ENCODE measurements at regions not wholly inside any gene's neighbourhood (a gene's known extent, or its start where the extent isn't known, plus 50 kb on each side); places are given as distances from the start of the nearest gene placed in this dataset.

DNA sequence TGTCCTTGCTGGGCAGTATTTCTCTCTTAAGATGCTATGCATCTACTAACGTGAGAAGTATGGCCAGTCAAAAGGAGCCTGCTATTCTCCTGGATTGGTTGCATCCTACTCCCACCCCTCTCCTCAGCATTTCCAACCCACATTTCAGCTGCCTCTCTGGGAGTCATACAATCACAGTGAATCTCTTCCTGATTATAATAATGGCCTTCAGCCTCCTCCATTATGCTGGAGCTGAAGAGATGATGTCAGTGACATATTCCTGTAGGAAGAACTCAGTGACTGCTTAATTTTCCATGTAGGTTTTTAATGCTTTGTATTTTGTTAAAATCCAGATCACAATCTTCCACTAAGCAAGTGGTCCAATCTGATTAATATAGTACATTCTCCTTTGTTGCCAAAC, 82.7 kb upstream of the SUCLG2 start:
- DNase-seq (ENCODE audit: low read depth in 1 of 2, low spot score in 1 of 2), result no peak
- no peak for TF ChIP-seq JUND (IDR thresholded peaks at IDR 0.05; ENCODE audit: low read depth)
- in situ Hi-C loops (cut with HindIII; ENCODE audit: low pct_unique_long_range_greater_than_20kb, low sequenced_read_pairs), result no loop called here

DNA sequence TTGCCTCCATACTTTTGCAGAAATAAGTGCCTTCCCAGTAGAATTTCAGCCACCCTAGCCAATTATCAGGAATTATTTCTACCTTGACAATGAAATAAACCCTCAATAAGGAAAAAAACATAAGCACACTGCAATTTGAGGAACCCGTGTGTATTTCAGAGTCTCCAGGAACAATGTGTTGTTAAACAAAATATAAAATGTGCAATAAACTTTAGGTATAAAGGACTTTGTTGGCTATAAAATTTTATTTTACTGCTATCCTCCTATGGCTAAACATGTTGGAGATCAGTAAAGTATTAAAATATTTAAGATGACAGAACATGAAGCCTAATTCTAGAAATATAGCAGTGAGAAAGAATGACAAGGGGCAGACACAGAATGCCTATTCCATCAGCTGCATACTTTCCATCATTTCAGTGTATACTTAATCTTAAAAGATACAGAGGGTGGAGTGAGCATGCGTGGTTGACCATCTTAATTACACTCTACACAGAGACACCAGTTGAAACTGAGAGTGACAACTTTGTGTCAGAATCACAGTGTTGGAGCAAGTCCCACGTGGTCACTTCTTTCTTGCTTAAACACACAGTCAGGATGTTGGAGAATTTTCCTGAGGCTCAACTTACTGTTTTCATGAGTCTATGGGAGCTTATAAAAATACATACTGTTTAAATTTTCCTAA, 79.0 kb upstream of the SUCLG2 start:
- in situ Hi-C loops (cut with HindIII; ENCODE audit: low pct_unique_long_range_greater_than_20kb, low sequenced_read_pairs), result no loop called here
- DNase-seq (ENCODE audit: low read depth in 1 of 2, low spot score in 1 of 2), result no peak
- no peak for TF ChIP-seq JUND (IDR thresholded peaks at IDR 0.05; ENCODE audit: low read depth)

DNA sequence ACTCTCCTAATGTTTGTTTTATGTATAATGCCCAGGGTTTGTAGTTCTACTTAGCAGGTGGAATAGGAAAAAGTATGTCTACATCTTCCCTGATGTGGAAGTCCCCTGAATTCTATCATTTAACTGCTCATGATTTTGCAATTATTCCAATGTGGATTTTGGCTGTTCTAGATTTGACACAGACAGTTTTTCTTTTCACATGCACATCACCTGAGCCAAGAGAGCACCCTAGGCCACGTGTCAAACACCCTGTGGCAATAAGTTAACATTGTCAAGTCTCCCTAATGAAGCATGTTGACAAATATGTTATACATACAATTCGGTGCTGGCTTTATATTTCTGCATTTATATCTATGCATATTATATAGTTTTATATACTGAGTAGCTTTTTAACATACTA, 70.0 kb upstream of the SUCLG2 start:
- no peak for DNase-seq (ENCODE audit: low read depth in 1 of 2, low spot score in 1 of 2)
- in situ Hi-C loops (cut with HindIII; ENCODE audit: low pct_unique_long_range_greater_than_20kb, low sequenced_read_pairs), result no loop called here

DNA sequence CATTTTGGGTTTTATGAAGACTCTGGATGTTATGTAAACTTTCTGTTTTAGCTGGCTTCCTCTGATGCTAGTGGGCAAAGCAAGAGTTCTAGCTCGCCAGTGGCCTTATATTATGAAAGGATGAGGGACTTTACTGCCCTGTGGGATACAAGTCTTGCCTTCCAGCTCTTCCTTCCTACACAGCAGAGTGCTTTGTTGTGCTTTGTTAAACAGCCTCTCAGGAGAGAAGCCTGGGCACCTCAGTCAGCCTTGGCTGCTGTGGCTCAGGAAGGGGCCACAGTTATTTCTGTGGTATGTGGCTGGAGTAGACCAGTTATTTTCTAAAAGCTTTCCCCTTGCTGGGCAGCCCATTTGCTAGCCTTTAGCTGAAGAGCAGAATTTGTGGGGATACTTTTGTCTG, 69.5 kb upstream of the SUCLG2 start:
- no peak for DNase-seq (ENCODE audit: low read depth in 1 of 2, low spot score in 1 of 2)
- TF ChIP-seq JUND (IDR thresholded peaks at IDR 0.05; ENCODE audit: low read depth), result no peak
- in situ Hi-C loops (cut with HindIII; ENCODE audit: low pct_unique_long_range_greater_than_20kb, low sequenced_read_pairs), result no loop called here

More for the DNA sequence above, 70.0 kb upstream of the SUCLG2 start:
- no peak for TF ChIP-seq JUND (IDR thresholded peaks at IDR 0.05; ENCODE audit: low read depth)

DNA sequence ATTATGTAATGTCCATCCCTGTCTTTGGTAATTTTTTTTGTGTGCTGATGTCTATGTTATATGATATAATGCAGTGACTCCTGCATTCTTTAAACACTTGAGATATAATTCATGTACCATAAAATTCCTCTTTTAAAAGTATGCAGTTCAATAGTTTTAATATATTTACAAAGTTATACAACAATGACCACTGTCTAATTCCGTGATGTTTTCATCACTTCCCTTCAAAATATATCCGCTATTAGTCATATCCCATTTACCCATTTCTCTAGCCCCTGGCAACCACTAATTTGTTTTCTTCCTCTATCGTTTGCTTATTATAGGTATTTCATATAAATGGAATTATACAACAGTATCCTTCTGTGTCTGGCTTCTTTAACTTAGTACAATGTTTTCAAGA, 64.9 kb upstream of the SUCLG2 start:
- DNase-seq (ENCODE audit: low read depth in 1 of 2, low spot score in 1 of 2), result no peak
- TF ChIP-seq JUND (IDR thresholded peaks at IDR 0.05; ENCODE audit: low read depth), result no peak
- in situ Hi-C loops (cut with HindIII; ENCODE audit: low pct_unique_long_range_greater_than_20kb, low sequenced_read_pairs), result no loop called here

DNA sequence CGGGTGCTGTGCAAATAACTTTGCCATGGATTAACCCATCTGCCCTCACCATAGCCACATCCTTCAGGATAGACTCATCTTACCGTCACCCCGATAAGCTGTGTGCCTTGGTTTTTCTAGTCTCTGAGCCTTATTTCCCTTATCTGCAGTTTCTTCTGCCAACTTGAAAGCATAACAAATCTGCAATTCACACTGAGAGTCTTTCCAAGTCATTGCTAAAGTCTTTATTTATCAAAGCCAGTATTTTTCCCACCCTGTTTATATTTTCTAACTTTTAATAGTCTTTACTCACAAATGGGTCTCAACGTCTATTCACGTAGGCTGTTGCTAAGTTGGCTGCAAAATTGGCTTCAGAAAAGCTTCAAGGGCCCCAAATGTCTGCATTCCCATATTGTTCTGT, 61.6 kb upstream of the SUCLG2 start:
- in situ Hi-C loops (cut with HindIII; ENCODE audit: low pct_unique_long_range_greater_than_20kb, low sequenced_read_pairs), result no loop called here
- DNase-seq (ENCODE audit: low read depth in 1 of 2, low spot score in 1 of 2), result no peak
- no peak for TF ChIP-seq JUND (IDR thresholded peaks at IDR 0.05; ENCODE audit: low read depth)

DNA sequence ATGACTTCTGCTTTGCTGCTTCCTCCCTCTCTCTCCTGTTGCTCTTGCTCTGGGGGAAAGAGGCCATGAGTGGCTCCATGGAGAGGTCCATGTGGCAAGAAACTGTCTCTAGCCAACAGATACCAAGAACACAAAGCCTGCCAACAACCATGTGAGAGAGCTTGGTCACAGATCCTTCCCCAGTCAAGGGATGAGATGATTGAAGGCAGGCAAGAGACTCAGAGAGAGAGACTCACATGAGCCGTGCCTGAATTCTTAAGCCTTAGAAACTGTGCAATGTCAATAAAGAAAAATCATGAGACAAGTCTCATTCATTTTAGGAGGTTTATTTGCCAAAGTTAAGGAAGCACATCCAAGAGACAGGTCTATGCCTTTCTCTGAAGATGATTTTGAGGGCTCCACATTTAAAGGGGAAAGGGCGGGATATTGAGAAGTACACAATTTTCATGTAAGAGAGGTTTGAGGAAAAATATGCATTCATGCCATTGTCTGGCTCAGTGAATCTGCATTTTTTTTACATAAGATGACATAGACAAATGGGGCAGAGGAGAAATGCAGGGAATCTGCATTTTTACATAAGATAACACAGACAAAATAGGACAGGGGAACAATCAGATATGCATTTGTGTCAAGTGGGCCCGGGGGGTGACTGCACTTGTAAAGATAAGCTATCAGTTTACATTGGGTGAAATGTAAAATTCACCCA, 59.5 kb upstream of the SUCLG2 start:
- no peak for DNase-seq (ENCODE audit: low read depth in 1 of 2, low spot score in 1 of 2)
- TF ChIP-seq JUND (IDR thresholded peaks at IDR 0.05; ENCODE audit: low read depth), result no peak
- in situ Hi-C loops (cut with HindIII; ENCODE audit: low pct_unique_long_range_greater_than_20kb, low sequenced_read_pairs), result no loop called here

DNA sequence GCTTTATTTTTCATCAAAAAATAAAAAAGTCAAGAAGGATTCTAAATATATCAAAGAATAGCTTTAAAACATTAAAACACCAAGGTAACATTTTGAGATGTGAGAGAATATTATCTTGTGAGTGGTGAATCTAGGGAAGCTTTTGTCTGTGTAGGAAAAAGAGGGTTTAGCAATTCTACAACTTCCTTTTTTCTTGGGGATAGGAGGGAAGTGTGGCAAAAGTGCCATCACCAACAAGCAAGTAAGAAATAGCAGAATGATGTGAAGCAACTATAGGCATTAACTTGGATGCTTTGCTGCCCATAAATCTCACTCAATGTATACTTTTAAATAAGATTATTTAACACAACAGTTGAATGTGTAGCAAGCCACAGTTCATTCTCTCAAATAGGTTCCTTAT, 57.8 kb upstream of the SUCLG2 start:
- TF ChIP-seq JUND (IDR thresholded peaks at IDR 0.05; ENCODE audit: low read depth), result no peak
- in situ Hi-C loops (cut with HindIII; ENCODE audit: low pct_unique_long_range_greater_than_20kb, low sequenced_read_pairs), result no loop called here
- no peak for DNase-seq (ENCODE audit: low read depth in 1 of 2, low spot score in 1 of 2)

DNA sequence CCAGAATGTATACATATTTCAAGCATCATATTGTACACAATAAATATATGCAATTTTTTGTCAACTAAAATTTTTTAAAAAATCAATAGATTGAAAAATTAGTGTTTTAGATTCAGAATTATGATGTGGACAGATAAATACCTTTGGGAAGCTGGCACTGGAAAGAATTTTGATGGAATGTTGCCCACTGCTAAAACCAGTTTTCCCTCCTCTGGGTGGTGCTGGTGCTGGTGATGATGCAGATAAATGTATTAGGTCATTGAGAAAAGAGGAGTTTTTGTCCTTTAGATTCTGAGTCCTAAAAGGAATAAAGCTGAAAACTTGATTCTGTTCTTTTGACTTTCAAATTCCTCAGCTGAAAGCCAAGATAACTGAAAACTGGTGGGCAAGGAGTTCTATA, 56.0 kb upstream of the SUCLG2 start:
- in situ Hi-C loops (cut with HindIII; ENCODE audit: low pct_unique_long_range_greater_than_20kb, low sequenced_read_pairs), result no loop called here
- peak in 1 of 2 experiments; percentile 30 for DNase-seq (ENCODE audit: low read depth in 1 of 2, low spot score in 1 of 2)
- TF ChIP-seq JUND (IDR thresholded peaks at IDR 0.05; ENCODE audit: low read depth), result no peak

DNA sequence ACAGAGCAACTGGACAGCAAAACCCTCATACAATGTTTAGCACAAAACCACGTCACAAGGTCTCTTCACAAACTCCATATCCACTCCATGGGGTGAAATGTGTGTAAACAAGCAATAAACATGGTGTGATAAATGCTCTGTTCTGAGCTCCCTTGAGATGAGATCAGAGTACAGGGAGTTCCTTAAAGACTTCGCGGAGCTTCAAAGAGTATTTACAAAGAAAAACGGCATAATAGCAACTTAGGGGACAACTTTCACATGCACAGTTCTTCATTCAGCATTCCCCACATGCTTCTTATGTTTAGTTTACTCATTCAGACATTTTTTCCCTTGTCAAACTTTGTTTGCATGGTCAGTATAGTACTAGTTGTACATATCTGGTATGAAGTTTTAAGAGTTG, 52.5 kb upstream of the SUCLG2 start:
- DNase-seq (ENCODE audit: low read depth in 1 of 2, low spot score in 1 of 2), result no peak
- TF ChIP-seq JUND (IDR thresholded peaks at IDR 0.05; ENCODE audit: low read depth), result no peak
- in situ Hi-C loops (cut with HindIII; ENCODE audit: low pct_unique_long_range_greater_than_20kb, low sequenced_read_pairs), result no loop called here

DNA sequence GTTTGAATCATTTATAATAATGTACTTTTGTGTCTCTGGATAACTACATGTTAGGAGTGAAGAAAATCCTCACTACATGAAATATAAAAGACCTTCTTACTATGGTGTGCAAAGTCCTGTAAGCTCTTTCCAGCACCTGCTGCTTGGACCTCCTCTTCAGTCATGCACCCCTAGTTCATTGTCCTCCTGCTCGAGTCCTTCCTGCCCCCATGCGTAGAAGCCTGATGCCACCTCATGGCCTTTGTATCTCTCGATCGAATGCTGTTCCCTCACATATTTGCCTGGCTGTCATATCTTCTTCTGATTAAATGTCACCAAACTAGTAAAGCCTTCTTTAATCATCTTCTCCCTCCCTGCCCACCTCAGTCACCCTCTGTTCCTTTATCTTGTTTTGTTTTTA, 49.9 kb upstream of the SUCLG2 start:
- no peak for TF ChIP-seq JUND (IDR thresholded peaks at IDR 0.05; ENCODE audit: low read depth)
- no peak for DNase-seq (ENCODE audit: low read depth in 1 of 2, low spot score in 1 of 2)
- in situ Hi-C loops (cut with HindIII; ENCODE audit: low pct_unique_long_range_greater_than_20kb, low sequenced_read_pairs), result no loop called here
